Epithelial cell of esophagus (primary cell): ENCODE measurements at regions not wholly inside any gene's neighbourhood (a gene's known extent, or its start where the extent isn't known, plus 50 kb on each side); places are given as distances from the start of the nearest gene placed in this dataset.

Experiments
- DNase-seq: peaks from one replicate; pipeline ENCODE4 v3.0.0; 2010; ENCODE audit warnings: low read depth
- H3K4me3 ChIP-seq: 2 replicates; pipeline ENCODE4 v1.5.1; 2011; ENCODE audit warnings: mild to moderate bottlenecking, low read length, control low read depth
- CTCF ChIP-seq: IDR thresholded peaks from 2 replicates; pipeline ENCODE4 v1.5.1; 2011; ENCODE audit warnings: low read depth, mild to moderate bottlenecking, low read length, control low read depth, inconsistent platforms; ENCODE audit not compliant: insufficient read depth; ENCODE audit errors: missing control alignments

GRCh38 chr11:116257883-116258282 lies 514.9 kb downstream of the BUD13 start:
- no peak overlapping the region for H3K4me3 ChIP-seq
- TF ChIP-seq CTCF: no peak
- no peak for DNase-seq

GRCh38 chr11:116257092-116257491 lies 515.7 kb downstream of the BUD13 start:
- H3K4me3 ChIP-seq: no peak overlapping the region
- no peak for DNase-seq
- no peak for TF ChIP-seq CTCF

GRCh38 chr11:116256215-116256614 lies 516.6 kb downstream of the BUD13 start:
- no peak for DNase-seq
- no peak overlapping the region for H3K4me3 ChIP-seq
- TF ChIP-seq CTCF: no peak

GRCh38 chr11:116255321-116255953 lies 517.4 kb downstream of the BUD13 start:
- no peak for TF ChIP-seq CTCF

DNA sequence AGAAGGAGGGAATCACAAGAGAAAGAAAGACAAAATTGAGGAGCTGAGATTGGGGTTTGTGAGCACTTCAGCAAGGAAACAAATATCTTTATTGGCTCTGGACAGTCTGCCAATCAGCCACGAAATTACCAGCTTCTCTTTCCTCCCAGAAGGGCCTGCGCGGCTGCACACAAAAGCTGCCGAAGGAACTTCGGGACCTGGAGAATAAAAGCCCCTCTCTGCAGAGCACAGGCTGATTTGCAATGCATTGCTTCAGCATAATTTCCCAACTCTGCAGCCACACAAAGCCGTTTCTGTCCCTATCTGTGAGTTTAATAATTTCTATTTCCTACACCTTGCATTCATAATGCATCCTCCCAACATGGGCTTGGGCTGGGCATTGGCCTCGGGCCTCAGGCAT lies 522.6 kb downstream of the BUD13 start:
- DNase-seq: no peak
- no peak for TF ChIP-seq CTCF
- no peak overlapping the region for H3K4me3 ChIP-seq

More at GRCh38 chr11:116255321-116255953, 517.4 kb downstream of the BUD13 start:
- no peak for DNase-seq
- H3K4me3 ChIP-seq: no peak overlapping the region

GRCh38 chr11:116249561-116249960 lies 523.2 kb downstream of the BUD13 start:
- TF ChIP-seq CTCF: no peak
- no peak overlapping the region for H3K4me3 ChIP-seq
- DNase-seq: no peak

DNA sequence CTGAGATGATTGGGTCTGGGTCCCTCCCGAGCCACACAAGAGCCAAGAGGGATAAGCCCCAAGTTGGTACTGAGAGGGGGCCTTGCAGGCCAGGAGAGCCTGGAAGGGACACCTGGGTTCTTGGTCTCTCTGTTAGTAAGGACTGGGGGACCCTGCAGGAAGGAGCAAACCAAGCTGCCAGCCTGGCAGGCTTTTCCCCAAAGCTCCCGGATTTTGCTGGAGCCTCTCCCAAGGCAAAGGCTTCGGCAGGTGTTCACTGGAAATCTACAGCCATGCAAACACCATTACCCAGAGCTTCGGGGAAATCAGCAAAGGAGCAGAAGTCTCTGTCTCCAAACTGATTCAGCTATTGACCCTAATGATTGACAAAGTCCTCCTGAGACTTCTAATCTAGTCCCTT lies 527.9 kb downstream of the BUD13 start:
- DNase-seq: no peak
- TF ChIP-seq CTCF: no peak
- H3K4me3 ChIP-seq: no peak overlapping the region
